ENCODE measurements at regions not wholly inside any gene's neighbourhood (a gene's known extent, or its start where the extent isn't known, plus 50 kb on each side); places are given as distances from the start of the nearest gene placed in this dataset.
"Not testable (repeated sequence)": the region's sequence is repeated elsewhere in the genome, so short reads cannot be mapped to it uniquely, and the experiment has no call there.

DNA sequence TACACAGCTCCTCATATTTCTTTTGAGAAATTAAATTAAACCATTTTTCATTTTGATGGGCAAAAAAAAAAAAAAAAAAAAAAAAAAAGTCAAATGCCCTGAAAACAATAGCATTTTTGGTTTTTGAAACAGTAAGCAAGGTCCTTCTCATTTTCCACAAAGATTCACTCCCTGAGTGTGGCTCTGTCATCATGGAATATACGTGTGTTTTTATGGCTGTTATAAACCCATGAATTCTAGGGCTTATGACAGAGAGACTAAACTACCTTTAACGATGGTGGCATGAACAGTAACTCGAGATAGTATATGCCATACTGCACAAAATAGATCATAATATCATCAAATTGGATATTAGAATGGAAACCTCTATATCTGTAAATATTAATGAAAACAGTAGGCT lies 179.2 kb upstream of the ZNF521 start:
- TF ChIP-seq EZH2 (IDR thresholded peaks at IDR 0.05; ENCODE audit: low read length, unreplicated experiment) (no peak), EZH2phosphoT487 (IDR thresholded peaks at IDR 0.05; ENCODE audit: borderline replicate concordance, low read length) (no peak)
- TF ChIP-seq, protein P1, sequence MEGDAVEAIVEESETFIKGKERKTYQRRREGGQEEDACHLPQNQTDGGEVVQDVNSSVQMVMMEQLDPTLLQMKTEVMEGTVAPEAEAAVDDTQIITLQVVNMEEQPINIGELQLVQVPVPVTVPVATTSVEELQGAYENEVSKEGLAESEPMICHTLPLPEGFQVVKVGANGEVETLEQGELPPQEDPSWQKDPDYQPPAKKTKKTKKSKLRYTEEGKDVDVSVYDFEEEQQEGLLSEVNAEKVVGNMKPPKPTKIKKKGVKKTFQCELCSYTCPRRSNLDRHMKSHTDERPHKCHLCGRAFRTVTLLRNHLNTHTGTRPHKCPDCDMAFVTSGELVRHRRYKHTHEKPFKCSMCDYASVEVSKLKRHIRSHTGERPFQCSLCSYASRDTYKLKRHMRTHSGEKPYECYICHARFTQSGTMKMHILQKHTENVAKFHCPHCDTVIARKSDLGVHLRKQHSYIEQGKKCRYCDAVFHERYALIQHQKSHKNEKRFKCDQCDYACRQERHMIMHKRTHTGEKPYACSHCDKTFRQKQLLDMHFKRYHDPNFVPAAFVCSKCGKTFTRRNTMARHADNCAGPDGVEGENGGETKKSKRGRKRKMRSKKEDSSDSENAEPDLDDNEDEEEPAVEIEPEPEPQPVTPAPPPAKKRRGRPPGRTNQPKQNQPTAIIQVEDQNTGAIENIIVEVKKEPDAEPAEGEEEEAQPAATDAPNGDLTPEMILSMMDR (conservative IDR thresholded peaks at IDR 0.05; ENCODE audit: low read depth, low read length), result no peak
- H3K36me3 ChIP-seq (ENCODE audit: low read depth, low read length), result no peaks in the 10 kb centered on the region
- H3K79me2 ChIP-seq (ENCODE audit: low read length), result no peaks in the 10 kb centered on the region
- ATAC-seq (no peak), DNase-seq (no peak)
- no peaks in the 10 kb centered on the region for H3K4me1 ChIP-seq (ENCODE audit: insufficient read depth, low read length)
- no peaks in the 10 kb centered on the region; the same call in 1 of the 2 replicates for H3K27me3 ChIP-seq (ENCODE audit: low read length)
- H4K20me1 ChIP-seq (ENCODE audit: low read length), result no peaks in the 10 kb centered on the region
- POLR2A ChIA-PET (ENCODE audit: unreplicated experiment), result no interaction called here
- no peaks in the 10 kb centered on the region for H3F3A ChIP-seq (ENCODE audit: low read length, unreplicated experiment)
- no peak overlapping the region for H2AFZ ChIP-seq (ENCODE audit: low read length)
- H3K9ac ChIP-seq (ENCODE audit: low read length), result no peak overlapping the region
- H3K4me3 ChIP-seq (ENCODE audit: low read length), result no peak overlapping the region
- no peak overlapping the region for H3K27ac ChIP-seq (ENCODE audit: low read length)
- no peak overlapping the region for H3K4me2 ChIP-seq (ENCODE audit: low read length)
- no TSS peak for BruUV-seq (replicated peaks)
- CTCF ChIA-PET, result no interaction called here
- intact Hi-C loops (cut with micrococcal nuclease), result no loop called here
- H3K9me2 ChIP-seq (replicated peaks; ENCODE audit: low read length), result no peaks in the 10 kb centered on the region
- H3K9me3 ChIP-seq (ENCODE audit: low read length), result no peaks in the 10 kb centered on the region

- H3K27ac ChIP-seq (ENCODE audit: low read length); H4K20me1 ChIP-seq (ENCODE audit: low read length); ATAC-seq; H3K9ac ChIP-seq (ENCODE audit: low read length); BruUV-seq (replicated peaks); H3K27me3 ChIP-seq (ENCODE audit: low read length); CTCF ChIA-PET; intact Hi-C loops (cut with micrococcal nuclease); DNase-seq; H3K4me3 ChIP-seq (ENCODE audit: low read length); H3K9me3 ChIP-seq (ENCODE audit: low read length); H3K9me2 ChIP-seq (replicated peaks; ENCODE audit: low read length); H3K4me1 ChIP-seq (ENCODE audit: insufficient read depth, low read length); H2AFZ ChIP-seq (ENCODE audit: low read length); H3F3A ChIP-seq (ENCODE audit: low read length, unreplicated experiment); H3K4me2 ChIP-seq (ENCODE audit: low read length); POLR2A ChIA-PET (ENCODE audit: unreplicated experiment); H3K36me3 ChIP-seq (ENCODE audit: low read depth, low read length); H3K79me2 ChIP-seq (ENCODE audit: low read length): not testable (repeated sequence)
Observed at GRCh38 chr18:25525789-25526188, 173.8 kb upstream of the ZNF521 start.

DNA sequence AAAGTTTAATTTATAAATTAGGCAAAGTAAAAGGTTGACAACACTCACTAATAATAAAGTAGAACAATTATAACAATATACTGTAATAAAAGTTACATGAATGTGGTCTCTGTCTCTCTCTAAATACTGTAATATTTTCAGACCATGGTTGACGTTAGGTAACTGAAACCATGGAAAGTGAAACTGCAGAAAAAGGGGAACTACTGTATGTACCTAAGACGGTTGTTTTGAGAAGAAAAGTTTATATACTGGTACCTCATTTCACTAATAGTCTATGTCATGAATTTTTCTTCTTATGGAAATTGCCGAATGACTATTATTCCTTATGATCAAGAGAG lies 166.7 kb upstream of the ZNF521 start:
- intact Hi-C loops (cut with micrococcal nuclease), result no loop called here
- ChIA-PET POLR2A (ENCODE audit: unreplicated experiment) (no interaction called here), CTCF (no interaction called here)
- H3K27ac ChIP-seq (ENCODE audit: low read length), result no peak overlapping the region
- no peak overlapping the region for H3K4me2 ChIP-seq (ENCODE audit: low read length)
- H3F3A ChIP-seq (ENCODE audit: low read length, unreplicated experiment), result no peaks in the 10 kb centered on the region
- TF ChIP-seq EZH2phosphoT487 (IDR thresholded peaks at IDR 0.05; ENCODE audit: borderline replicate concordance, low read length) (no peak), EZH2 (IDR thresholded peaks at IDR 0.05; ENCODE audit: low read length, unreplicated experiment) (no peak)
- TF ChIP-seq, protein P1 (conservative IDR thresholded peaks at IDR 0.05; ENCODE audit: low read depth, low read length), result no peak
- H2AFZ ChIP-seq (ENCODE audit: low read length), result no peak overlapping the region
- peaks cover 4% of the 10 kb centered on the region for H3K27me3 ChIP-seq (ENCODE audit: low read length)
- H3K9ac ChIP-seq (ENCODE audit: low read length), result no peak overlapping the region
- no peak overlapping the region for H3K4me3 ChIP-seq (ENCODE audit: low read length)
- no peaks in the 10 kb centered on the region for H3K9me2 ChIP-seq (replicated peaks; ENCODE audit: low read length)
- BruUV-seq (replicated peaks), result no TSS peak
- no peaks in the 10 kb centered on the region for H3K36me3 ChIP-seq (ENCODE audit: low read depth, low read length)
- H3K9me3 ChIP-seq (ENCODE audit: low read length), result no peaks in the 10 kb centered on the region
- ATAC-seq (no peak), DNase-seq (no peak)
- H4K20me1 ChIP-seq (ENCODE audit: low read length), result no peaks in the 10 kb centered on the region
- H3K79me2 ChIP-seq (ENCODE audit: low read length), result no peaks in the 10 kb centered on the region
- no peaks in the 10 kb centered on the region for H3K4me1 ChIP-seq (ENCODE audit: insufficient read depth, low read length)
